Vagina (tissue), 2 donors: ENCODE measurements at regions not wholly inside any gene's neighbourhood (a gene's known extent, or its start where the extent isn't known, plus 50 kb on each side); places are given as distances from the start of the nearest gene placed in this dataset.

Experiments used
- DNase-seq, 2 donors: peaks; one replicate each; pipeline ENCODE4 v3.0.0-alpha.2; 2017; ENCODE audit errors: extremely low spot score in 2 of 2
- H3K27ac ChIP-seq: fragments of 200-600 bp; sonication (generic); one replicate; pipeline ENCODE4 v1.5.1; 2019
- H3K27me3 ChIP-seq: fragments of 200-600 bp; sonication (generic); one replicate; pipeline ENCODE4 v1.5.1; 2019
- H3K36me3 ChIP-seq, 2 donors: fragments of 200-600 bp; sonication (generic); one replicate each; pipeline ENCODE4 v1.5.1; 2017 to 2019
- H3K4me1 ChIP-seq: fragments of 200-600 bp; sonication (generic); one replicate; pipeline ENCODE4 v1.5.1; 2019
- H3K4me3 ChIP-seq, 2 donors: fragments of 200-600 bp; sonication (generic); 1 replicate in 1 of 2; 2 replicates in 1 of 2; pipeline ENCODE4 v1.5.1; 2016 to 2019
- H3K9me3 ChIP-seq: fragments of 200-600 bp; sonication (generic); one replicate; pipeline ENCODE4 v1.5.1; 2019
- CTCF ChIP-seq, 3 experiments: fragments of 450-650 bp in 2 of 3; fragments of 200-600 bp in 1 of 3; sonication (generic) in 1 of 3; IDR thresholded peaks; one replicate each; pipeline ENCODE4 v1.5.1; 2017 to 2019; ENCODE audit warnings: antibody characterized with exemption in 3 of 3, mild to moderate bottlenecking in 2 of 3, moderate library complexity in 2 of 3
- POLR2A ChIP-seq, 2 donors: fragments of 450-650 bp; IDR thresholded peaks; one replicate each; pipeline ENCODE4 v1.6.1; 2017; ENCODE audit warnings: antibody characterized with exemption in 2 of 2, mild to moderate bottlenecking in 2 of 2, moderate library complexity in 2 of 2
- POLR2AphosphoS5 ChIP-seq, 2 donors: sonication (generic); formaldehyde crosslinking; IDR thresholded peaks; one replicate each; pipeline ENCODE4 v1.9.0; 2017; ENCODE audit warnings: antibody characterized with exemption in 2 of 2, mild to moderate bottlenecking in 2 of 2, low read depth in 1 of 2; ENCODE audit not compliant: insufficient read depth in 1 of 2
- intact Hi-C: fragments of 100-400 bp; cut with DNase I; formaldehyde crosslinking; loops from one replicate; pipeline ENCODE4 v1.15.1; 2023

GRCh38 chr13:64206430-64207225 lies 2791.0 kb upstream of the PCDH20 start:
- TF ChIP-seq POLR2A (IDR thresholded peaks at IDR 0.05) (no peak), POLR2AphosphoS5 (IDR thresholded peaks at IDR 0.05; ENCODE audit: insufficient read depth in 1 of 2, low read depth in 1 of 2) (no peak), CTCF (IDR thresholded peaks at IDR 0.05) (no peak)
- Histone ChIP-seq H3K4me1 (no peaks in the 10 kb centered on the region), H3K4me3 (no peak overlapping the region), H3K27me3 (no peaks in the 10 kb centered on the region), H3K36me3 (no peaks in the 10 kb centered on the region), H3K9me3 (no peaks in the 10 kb centered on the region), H3K27ac (no peak overlapping the region)
- no peak for DNase-seq
- intact Hi-C loops = no loop called here

GRCh38 chr13:64202517-64202916 lies 2786.9 kb upstream of the PCDH20 start:
- DNase-seq = no peak
- Histone ChIP-seq H3K4me1 (no peaks in the 10 kb centered on the region), H3K9me3 (no peaks in the 10 kb centered on the region), H3K27me3 (no peaks in the 10 kb centered on the region), H3K27ac (no peak overlapping the region), H3K36me3 (no peaks in the 10 kb centered on the region), H3K4me3 (no peak overlapping the region)
- intact Hi-C loops = no loop called here
- TF ChIP-seq POLR2A (IDR thresholded peaks at IDR 0.05) = no peak
- TF ChIP-seq CTCF (IDR thresholded peaks at IDR 0.05) = no peak
- no peak for TF ChIP-seq POLR2AphosphoS5 (IDR thresholded peaks at IDR 0.05; ENCODE audit: insufficient read depth in 1 of 2, low read depth in 1 of 2)

- no peak overlapping the region for H3K27ac ChIP-seq
- H3K27me3 ChIP-seq = no peaks in the 10 kb centered on the region
- no peak for TF ChIP-seq POLR2AphosphoS5 (IDR thresholded peaks at IDR 0.05; ENCODE audit: insufficient read depth in 1 of 2, low read depth in 1 of 2)
- H3K4me3 ChIP-seq = no peak overlapping the region
- H3K9me3 ChIP-seq = no peaks in the 10 kb centered on the region
- intact Hi-C loops = no loop called here
- H3K36me3 ChIP-seq = no peaks in the 10 kb centered on the region
- no peaks in the 10 kb centered on the region for H3K4me1 ChIP-seq
- DNase-seq = no peak
Measured at GRCh38 chr13:64197232-64197631, 2781.6 kb upstream of the PCDH20 start.

GRCh38 chr13:64186503-64187250 lies 2771.0 kb upstream of the PCDH20 start:
- no peaks in the 10 kb centered on the region for H3K9me3 ChIP-seq
- H3K4me1 ChIP-seq = no peaks in the 10 kb centered on the region
- TF ChIP-seq POLR2A (IDR thresholded peaks at IDR 0.05) (no peak), CTCF (IDR thresholded peaks at IDR 0.05) (no peak), POLR2AphosphoS5 (IDR thresholded peaks at IDR 0.05; ENCODE audit: insufficient read depth in 1 of 2, low read depth in 1 of 2) (no peak)
- no peaks in the 10 kb centered on the region for H3K36me3 ChIP-seq
- H3K27me3 ChIP-seq = no peaks in the 10 kb centered on the region
- H3K4me3 ChIP-seq = no peak overlapping the region
- no peak for DNase-seq
- intact Hi-C loops = no loop called here
- H3K27ac ChIP-seq = no peak overlapping the region

GRCh38 chr13:64186071-64186470 lies 2770.4 kb upstream of the PCDH20 start:
- Histone ChIP-seq H3K4me3 (no peak overlapping the region), H3K9me3 (no peaks in the 10 kb centered on the region), H3K27ac (no peak overlapping the region), H3K4me1 (no peaks in the 10 kb centered on the region), H3K27me3 (no peaks in the 10 kb centered on the region), H3K36me3 (no peaks in the 10 kb centered on the region)
- intact Hi-C loops = no loop called here
- TF ChIP-seq POLR2AphosphoS5 (IDR thresholded peaks at IDR 0.05; ENCODE audit: insufficient read depth in 1 of 2, low read depth in 1 of 2) = no peak
- no peak for DNase-seq

GRCh38 chr13:64180756-64181155 lies 2765.1 kb upstream of the PCDH20 start:
- Histone ChIP-seq H3K9me3 (no peaks in the 10 kb centered on the region), H3K4me1 (no peaks in the 10 kb centered on the region), H3K27ac (no peak overlapping the region), H3K4me3 (no peak overlapping the region), H3K27me3 (no peaks in the 10 kb centered on the region), H3K36me3 (no peaks in the 10 kb centered on the region)
- no peak for DNase-seq
- intact Hi-C loops = no loop called here
- no peak for TF ChIP-seq CTCF (IDR thresholded peaks at IDR 0.05)
- no peak for TF ChIP-seq POLR2AphosphoS5 (IDR thresholded peaks at IDR 0.05; ENCODE audit: insufficient read depth in 1 of 2, low read depth in 1 of 2)
- no peak for TF ChIP-seq POLR2A (IDR thresholded peaks at IDR 0.05)
